ENCODE measurements at regions not wholly inside any gene's neighbourhood (a gene's known extent, or its start where the extent isn't known, plus 50 kb on each side); places are given as distances from the start of the nearest gene placed in this dataset.

DNA sequence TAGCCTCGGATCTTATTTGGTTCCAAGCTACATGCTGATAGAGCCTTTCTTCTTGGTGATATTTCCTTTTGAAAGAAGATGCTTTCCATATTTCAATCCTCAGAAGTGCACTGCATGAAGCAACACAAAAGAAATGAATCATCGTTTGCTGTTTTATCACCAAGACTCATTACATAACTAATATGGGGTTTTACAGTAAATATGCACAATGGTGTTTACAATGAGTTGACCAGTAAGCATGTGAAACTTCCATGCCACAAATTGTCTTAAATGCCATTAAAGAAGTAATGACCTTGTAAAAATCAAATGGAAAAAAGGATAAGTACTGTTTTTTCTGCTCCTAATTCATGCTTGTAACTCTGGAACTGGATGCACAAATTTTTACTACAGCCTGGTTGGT is 1017.0 kb upstream of the GHITM start (continued):
- TF ChIP-seq, protein P1, sequence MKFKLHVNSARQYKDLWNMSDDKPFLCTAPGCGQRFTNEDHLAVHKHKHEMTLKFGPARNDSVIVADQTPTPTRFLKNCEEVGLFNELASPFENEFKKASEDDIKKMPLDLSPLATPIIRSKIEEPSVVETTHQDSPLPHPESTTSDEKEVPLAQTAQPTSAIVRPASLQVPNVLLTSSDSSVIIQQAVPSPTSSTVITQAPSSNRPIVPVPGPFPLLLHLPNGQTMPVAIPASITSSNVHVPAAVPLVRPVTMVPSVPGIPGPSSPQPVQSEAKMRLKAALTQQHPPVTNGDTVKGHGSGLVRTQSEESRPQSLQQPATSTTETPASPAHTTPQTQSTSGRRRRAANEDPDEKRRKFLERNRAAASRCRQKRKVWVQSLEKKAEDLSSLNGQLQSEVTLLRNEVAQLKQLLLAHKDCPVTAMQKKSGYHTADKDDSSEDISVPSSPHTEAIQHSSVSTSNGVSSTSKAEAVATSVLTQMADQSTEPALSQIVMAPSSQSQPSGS (IDR thresholded peaks at IDR 0.05; ENCODE audit: low read length), result no peak
- TF ChIP-seq YY1 (IDR thresholded peaks at IDR 0.05; ENCODE audit: low read depth, low read length), result no peak
